ENCODE measurements at regions not wholly inside any gene's neighbourhood (a gene's known extent, or its start where the extent isn't known, plus 50 kb on each side); places are given as distances from the start of the nearest gene placed in this dataset.
A peak's percentile ranks its signal among the peaks of the same experiment; 100 is the strongest.

- peaks cover 34% of the 10 kb centered on the region for H3K4me1 Mint-ChIP-seq (ENCODE audit: insufficient read depth, unreplicated experiment)
Measured at GRCh38 chr4:41437111-41437536, 100.8 kb upstream of the LIMCH1 start.

GRCh38 chr4:41438931-41439297 lies 99.0 kb upstream of the LIMCH1 start:
- DNase-seq (ENCODE audit: unreplicated experiment): no peak
- Mint-ChIP-seq H3K27me3 (ENCODE audit: insufficient read depth, unreplicated experiment) (no peaks in the 10 kb centered on the region), H3K9me3 (ENCODE audit: unreplicated experiment) (no peaks in the 10 kb centered on the region), H3K27ac (ENCODE audit: low read depth, unreplicated experiment) (peak overlapping the region; percentile 25), H3K4me3 (ENCODE audit: unreplicated experiment) (no peak overlapping the region), H3K4me1 (ENCODE audit: insufficient read depth, unreplicated experiment) (peaks cover 20% of the 10 kb centered on the region), H3K36me3 (ENCODE audit: insufficient read depth, unreplicated experiment) (no peaks in the 10 kb centered on the region)
- CTCF ChIA-PET: no interaction called here
- POLR2A ChIA-PET: no interaction called here
- no peak for TF ChIP-seq CTCF (IDR thresholded peaks at IDR 0.05; ENCODE audit: unreplicated experiment)
- no TSS peak for BruUV-seq (replicated peaks)
- intact Hi-C loops (cut with micrococcal nuclease): no loop called here

More at GRCh38 chr4:41437111-41437536, 100.8 kb upstream of the LIMCH1 start:
- no peak for DNase-seq (ENCODE audit: unreplicated experiment)
- H3K36me3 Mint-ChIP-seq (ENCODE audit: insufficient read depth, unreplicated experiment): no peaks in the 10 kb centered on the region
- no peak overlapping the region for H3K27ac Mint-ChIP-seq (ENCODE audit: low read depth, unreplicated experiment)
- no peak for TF ChIP-seq CTCF (IDR thresholded peaks at IDR 0.05; ENCODE audit: unreplicated experiment)
- intact Hi-C loops (cut with micrococcal nuclease): no loop called here
- CTCF ChIA-PET: no interaction called here
- POLR2A ChIA-PET: no interaction called here
- H3K9me3 Mint-ChIP-seq (ENCODE audit: unreplicated experiment): no peaks in the 10 kb centered on the region
- no peak overlapping the region for H3K4me3 Mint-ChIP-seq (ENCODE audit: unreplicated experiment)
- BruUV-seq (replicated peaks): no TSS peak
- H3K27me3 Mint-ChIP-seq (ENCODE audit: insufficient read depth, unreplicated experiment): no peaks in the 10 kb centered on the region

- DNase-seq (ENCODE audit: unreplicated experiment): no peak
Measured at GRCh38 chr4:41442810-41443209, 95.1 kb upstream of the LIMCH1 start.

GRCh38 chr4:41443340-41444079 lies 94.4 kb upstream of the LIMCH1 start:
- Mint-ChIP-seq H3K9me3 (ENCODE audit: unreplicated experiment) (no peaks in the 10 kb centered on the region), H3K4me3 (ENCODE audit: unreplicated experiment) (no peak overlapping the region), H3K36me3 (ENCODE audit: insufficient read depth, unreplicated experiment) (no peaks in the 10 kb centered on the region), H3K27ac (ENCODE audit: low read depth, unreplicated experiment) (no peak overlapping the region), H3K27me3 (ENCODE audit: insufficient read depth, unreplicated experiment) (no peaks in the 10 kb centered on the region), H3K4me1 (ENCODE audit: insufficient read depth, unreplicated experiment) (peaks cover 6% of the 10 kb centered on the region)
- ChIA-PET POLR2A (no interaction called here), CTCF (no interaction called here)
- no peak for TF ChIP-seq CTCF (IDR thresholded peaks at IDR 0.05; ENCODE audit: unreplicated experiment)
- BruUV-seq (replicated peaks): no TSS peak
- intact Hi-C loops (cut with micrococcal nuclease): no loop called here
- DNase-seq (ENCODE audit: unreplicated experiment): no peak

More at GRCh38 chr4:41442810-41443209, 95.1 kb upstream of the LIMCH1 start:
- no TSS peak for BruUV-seq (replicated peaks)
- Mint-ChIP-seq H3K9me3 (ENCODE audit: unreplicated experiment) (no peaks in the 10 kb centered on the region), H3K27me3 (ENCODE audit: insufficient read depth, unreplicated experiment) (no peaks in the 10 kb centered on the region), H3K4me1 (ENCODE audit: insufficient read depth, unreplicated experiment) (peaks cover 6% of the 10 kb centered on the region), H3K36me3 (ENCODE audit: insufficient read depth, unreplicated experiment) (no peaks in the 10 kb centered on the region), H3K27ac (ENCODE audit: low read depth, unreplicated experiment) (no peak overlapping the region), H3K4me3 (ENCODE audit: unreplicated experiment) (no peak overlapping the region)
- TF ChIP-seq CTCF (IDR thresholded peaks at IDR 0.05; ENCODE audit: unreplicated experiment): no peak
- intact Hi-C loops (cut with micrococcal nuclease): no loop called here
- POLR2A ChIA-PET: interaction anchor here (1.1 kb wide), 1 partner anchor 12 kb away, joined by 3 read pairs; no protein-coding TSS in a partner anchor
- CTCF ChIA-PET: interaction anchor here (0.7 kb wide), 1 partner anchor 161 kb away, joined by 4 read pairs; no protein-coding TSS in a partner anchor

Data from MCF 10A (cell line).